ENCODE measurements at regions not wholly inside any gene's neighbourhood (a gene's known extent, or its start where the extent isn't known, plus 50 kb on each side); places are given as distances from the start of the nearest gene placed in this dataset.

DNA sequence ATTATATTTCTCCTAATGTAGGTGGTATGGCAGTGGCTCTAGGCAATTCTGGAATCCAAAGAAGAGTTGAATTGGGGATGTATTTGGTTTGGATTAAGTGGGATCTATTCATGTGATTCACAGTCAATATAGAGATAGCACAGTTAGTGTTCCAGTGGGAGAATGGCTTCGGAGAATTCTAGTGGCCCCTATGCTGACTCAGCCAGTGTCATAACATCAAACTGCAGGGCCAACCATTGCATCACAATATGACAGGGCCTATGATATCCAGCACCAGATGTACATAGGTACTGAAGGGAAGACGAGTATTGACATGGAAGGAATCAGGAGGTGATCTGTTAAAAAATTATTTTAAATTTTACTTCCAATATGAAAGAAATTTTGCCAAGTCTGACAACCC lies 302.8 kb upstream of the UBE2E2 start:
- no peak overlapping the region for H2BK120ac ChIP-seq (ENCODE audit: low read depth, low read length, poor library complexity, severe bottlenecking)

More for the DNA sequence above, 302.8 kb upstream of the UBE2E2 start:
- no peak overlapping the region for H4K8ac ChIP-seq (replicated peaks; ENCODE audit: insufficient read length, low read depth, low read length)
- H3K23me2 ChIP-seq (ENCODE audit: insufficient read length, low read depth, low read length, poor library complexity, severe bottlenecking) = no peaks in the 10 kb centered on the region
- WGBS (ENCODE audit: extremely low coverage, insufficient read length, low lambda C conversion rate) = no CpG with 5 or more reads among the region's 2 CpGs
- DNase-seq = no peak
- no peak overlapping the region for H3K23ac ChIP-seq (ENCODE audit: insufficient read length, low read depth, low read length)
- H3K27ac ChIP-seq (ENCODE audit: insufficient read length, low read depth, low read length) = no peak overlapping the region
- no peak overlapping the region for H3K14ac ChIP-seq (ENCODE audit: insufficient read depth, low read length)
- no peak overlapping the region for H2BK5ac ChIP-seq (ENCODE audit: insufficient read length, low read length)
- H4K91ac ChIP-seq (ENCODE audit: insufficient read length, low read depth, low read length) = no peak overlapping the region
- H3K56ac ChIP-seq (ENCODE audit: insufficient read length, low read depth, low read length) = no peak overlapping the region
- H3K18ac ChIP-seq (ENCODE audit: insufficient read length, low read depth, low read length) = no peak overlapping the region
- H3K4ac ChIP-seq (ENCODE audit: low read depth, low read length) = no peak overlapping the region
- no peaks in the 10 kb centered on the region for H3K79me1 ChIP-seq (ENCODE audit: insufficient read depth, low read depth, low read length, poor library complexity, severe bottlenecking)
- no peaks in the 10 kb centered on the region for H3K9me3 ChIP-seq (ENCODE audit: control insufficient read depth, low read depth, low read length)
- H3K4me1 ChIP-seq (ENCODE audit: insufficient read depth, low read length) = no peaks in the 10 kb centered on the region
- TF ChIP-seq, protein P1, sequence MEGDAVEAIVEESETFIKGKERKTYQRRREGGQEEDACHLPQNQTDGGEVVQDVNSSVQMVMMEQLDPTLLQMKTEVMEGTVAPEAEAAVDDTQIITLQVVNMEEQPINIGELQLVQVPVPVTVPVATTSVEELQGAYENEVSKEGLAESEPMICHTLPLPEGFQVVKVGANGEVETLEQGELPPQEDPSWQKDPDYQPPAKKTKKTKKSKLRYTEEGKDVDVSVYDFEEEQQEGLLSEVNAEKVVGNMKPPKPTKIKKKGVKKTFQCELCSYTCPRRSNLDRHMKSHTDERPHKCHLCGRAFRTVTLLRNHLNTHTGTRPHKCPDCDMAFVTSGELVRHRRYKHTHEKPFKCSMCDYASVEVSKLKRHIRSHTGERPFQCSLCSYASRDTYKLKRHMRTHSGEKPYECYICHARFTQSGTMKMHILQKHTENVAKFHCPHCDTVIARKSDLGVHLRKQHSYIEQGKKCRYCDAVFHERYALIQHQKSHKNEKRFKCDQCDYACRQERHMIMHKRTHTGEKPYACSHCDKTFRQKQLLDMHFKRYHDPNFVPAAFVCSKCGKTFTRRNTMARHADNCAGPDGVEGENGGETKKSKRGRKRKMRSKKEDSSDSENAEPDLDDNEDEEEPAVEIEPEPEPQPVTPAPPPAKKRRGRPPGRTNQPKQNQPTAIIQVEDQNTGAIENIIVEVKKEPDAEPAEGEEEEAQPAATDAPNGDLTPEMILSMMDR (conservative IDR thresholded peaks at IDR 0.05) = no peak
- Mint-ChIP-seq H3K4me3 (no peak overlapping the region), H3K9me3 (peaks cover 4 to 12% of the 10 kb centered on the region in 2 experiments; a peak in 4 of 5 replicates), H3K27me3 (ENCODE audit: low read depth) (no peaks in the 10 kb centered on the region), H3K36me3 (ENCODE audit: insufficient read depth in 1 of 3, low read depth in 3 of 3) (peaks cover 0 to 12% (median 0%) of the 10 kb centered on the region in 3 experiments; a peak in 2 of 7 replicates), H3K4me1 (no peaks in the 10 kb centered on the region), H3K27ac (no peak overlapping the region)
- no peaks in the 10 kb centered on the region for H3K27me3 ChIP-seq (ENCODE audit: insufficient read depth, low read length)
- H3K9ac ChIP-seq (ENCODE audit: extremely low read depth, insufficient read length, low read length) = no peak overlapping the region
- H2AK5ac ChIP-seq (ENCODE audit: insufficient read length, low read length) = no peak overlapping the region
- H3T11ph ChIP-seq (ENCODE audit: low read length) = no peak overlapping the region
- H3K4me2 ChIP-seq (ENCODE audit: insufficient read depth, insufficient read length, low read length) = no peak overlapping the region
- H2BK15ac ChIP-seq (ENCODE audit: low read depth, low read length) = no peak overlapping the region
- no peak overlapping the region for H4K5ac ChIP-seq (ENCODE audit: insufficient read length, low read depth, low read length)
- H3K79me2 ChIP-seq (ENCODE audit: insufficient read depth, low read length) = no peaks in the 10 kb centered on the region
- no peak overlapping the region for H2BK20ac ChIP-seq (ENCODE audit: low read depth, low read length, poor library complexity, severe bottlenecking)
- no peak overlapping the region for H2AFZ ChIP-seq (ENCODE audit: low read length)
- no peaks in the 10 kb centered on the region for H4K20me1 ChIP-seq (ENCODE audit: control insufficient read depth, insufficient read depth, insufficient read length)
- H2BK12ac ChIP-seq (ENCODE audit: insufficient read length, low read depth, low read length) = no peak overlapping the region
